ENCODE measurements at regions not wholly inside any gene's neighbourhood (a gene's known extent, or its start where the extent isn't known, plus 50 kb on each side); places are given as distances from the start of the nearest gene placed in this dataset.

DNA sequence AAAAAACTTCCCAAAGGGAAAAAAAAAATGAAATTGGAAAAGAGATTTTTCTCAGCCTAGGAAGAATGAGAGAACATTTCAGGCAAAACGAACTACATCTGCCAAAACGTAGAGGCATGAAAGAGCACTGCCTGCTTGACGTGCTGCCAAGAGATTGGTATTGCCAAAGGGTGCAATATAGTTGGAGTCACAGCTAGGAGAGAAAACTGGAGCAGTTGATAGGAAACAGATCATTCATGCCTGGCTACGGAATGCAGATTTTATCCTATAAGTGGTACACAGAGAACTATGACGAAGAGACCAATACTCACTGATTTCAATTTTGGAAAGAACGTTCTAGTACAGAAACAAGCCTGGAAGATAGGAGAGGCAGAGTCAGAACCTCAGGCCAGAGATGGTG is 68.4 kb upstream of the IQCM start:
- TF ChIP-seq POLR2AphosphoS5 (IDR thresholded peaks at IDR 0.05; ENCODE audit: low read depth, low read length) = no peak
- TF ChIP-seq, protein P1, sequence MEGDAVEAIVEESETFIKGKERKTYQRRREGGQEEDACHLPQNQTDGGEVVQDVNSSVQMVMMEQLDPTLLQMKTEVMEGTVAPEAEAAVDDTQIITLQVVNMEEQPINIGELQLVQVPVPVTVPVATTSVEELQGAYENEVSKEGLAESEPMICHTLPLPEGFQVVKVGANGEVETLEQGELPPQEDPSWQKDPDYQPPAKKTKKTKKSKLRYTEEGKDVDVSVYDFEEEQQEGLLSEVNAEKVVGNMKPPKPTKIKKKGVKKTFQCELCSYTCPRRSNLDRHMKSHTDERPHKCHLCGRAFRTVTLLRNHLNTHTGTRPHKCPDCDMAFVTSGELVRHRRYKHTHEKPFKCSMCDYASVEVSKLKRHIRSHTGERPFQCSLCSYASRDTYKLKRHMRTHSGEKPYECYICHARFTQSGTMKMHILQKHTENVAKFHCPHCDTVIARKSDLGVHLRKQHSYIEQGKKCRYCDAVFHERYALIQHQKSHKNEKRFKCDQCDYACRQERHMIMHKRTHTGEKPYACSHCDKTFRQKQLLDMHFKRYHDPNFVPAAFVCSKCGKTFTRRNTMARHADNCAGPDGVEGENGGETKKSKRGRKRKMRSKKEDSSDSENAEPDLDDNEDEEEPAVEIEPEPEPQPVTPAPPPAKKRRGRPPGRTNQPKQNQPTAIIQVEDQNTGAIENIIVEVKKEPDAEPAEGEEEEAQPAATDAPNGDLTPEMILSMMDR (IDR thresholded peaks at IDR 0.05) = no peak

Data from Panc1 (cell line).